ENCODE measurements at regions not wholly inside any gene's neighbourhood (a gene's known extent, or its start where the extent isn't known, plus 50 kb on each side); places are given as distances from the start of the nearest gene placed in this dataset.

GRCh38 chrY:16627122-16627521 is 1252.9 kb downstream of the CDY2B start:
- TF ChIP-seq, protein P1, sequence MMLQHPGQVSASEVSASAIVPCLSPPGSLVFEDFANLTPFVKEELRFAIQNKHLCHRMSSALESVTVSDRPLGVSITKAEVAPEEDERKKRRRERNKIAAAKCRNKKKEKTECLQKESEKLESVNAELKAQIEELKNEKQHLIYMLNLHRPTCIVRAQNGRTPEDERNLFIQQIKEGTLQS (IDR thresholded peaks at IDR 0.05), result no peak
- TF ChIP-seq REST (IDR thresholded peaks at IDR 0.05), result no peak
- TF ChIP-seq, protein P2, sequence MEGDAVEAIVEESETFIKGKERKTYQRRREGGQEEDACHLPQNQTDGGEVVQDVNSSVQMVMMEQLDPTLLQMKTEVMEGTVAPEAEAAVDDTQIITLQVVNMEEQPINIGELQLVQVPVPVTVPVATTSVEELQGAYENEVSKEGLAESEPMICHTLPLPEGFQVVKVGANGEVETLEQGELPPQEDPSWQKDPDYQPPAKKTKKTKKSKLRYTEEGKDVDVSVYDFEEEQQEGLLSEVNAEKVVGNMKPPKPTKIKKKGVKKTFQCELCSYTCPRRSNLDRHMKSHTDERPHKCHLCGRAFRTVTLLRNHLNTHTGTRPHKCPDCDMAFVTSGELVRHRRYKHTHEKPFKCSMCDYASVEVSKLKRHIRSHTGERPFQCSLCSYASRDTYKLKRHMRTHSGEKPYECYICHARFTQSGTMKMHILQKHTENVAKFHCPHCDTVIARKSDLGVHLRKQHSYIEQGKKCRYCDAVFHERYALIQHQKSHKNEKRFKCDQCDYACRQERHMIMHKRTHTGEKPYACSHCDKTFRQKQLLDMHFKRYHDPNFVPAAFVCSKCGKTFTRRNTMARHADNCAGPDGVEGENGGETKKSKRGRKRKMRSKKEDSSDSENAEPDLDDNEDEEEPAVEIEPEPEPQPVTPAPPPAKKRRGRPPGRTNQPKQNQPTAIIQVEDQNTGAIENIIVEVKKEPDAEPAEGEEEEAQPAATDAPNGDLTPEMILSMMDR (IDR thresholded peaks at IDR 0.05; ENCODE audit: low read depth, low read length, missing input control), result no peak
- TF ChIP-seq, protein P3, sequence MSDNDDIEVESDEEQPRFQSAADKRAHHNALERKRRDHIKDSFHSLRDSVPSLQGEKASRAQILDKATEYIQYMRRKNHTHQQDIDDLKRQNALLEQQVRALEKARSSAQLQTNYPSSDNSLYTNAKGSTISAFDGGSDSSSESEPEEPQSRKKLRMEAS (IDR thresholded peaks at IDR 0.05), result no peak

All from liver (tissue), 3 donors.